GM23338 (cell line): ENCODE measurements at regions not wholly inside any gene's neighbourhood (a gene's known extent, or its start where the extent isn't known, plus 50 kb on each side); places are given as distances from the start of the nearest gene placed in this dataset.

Source experiments
- ATAC-seq: fragments of 200-7000 bp; cut with Tn5 transposase; 3 replicates; pipeline ENCODE4 v1.9.1; 2020
- DNase-seq: peaks from one replicate; pipeline ENCODE4 v3.0.0-alpha.2; 2015; ENCODE audit warnings: low spot score
- H2AFZ ChIP-seq: fragments of 200-600 bp; sonication (generic); 2 replicates; pipeline ENCODE4 v1.8.0; 2016; ENCODE audit warnings: antibody characterized with exemption, mild to moderate bottlenecking, moderate library complexity
- H3F3A ChIP-seq: fragments of 200-600 bp; sonication (generic); replicated peaks from 2 replicates; pipeline ENCODE4 v1.8.0; 2017; ENCODE audit warnings: antibody characterized with exemption, mixed run types, low read depth
- H3K27ac ChIP-seq: fragments of 200-600 bp; sonication (generic); 2 replicates; pipeline ENCODE4 v1.6.1; 2016; ENCODE audit warnings: low read depth
- H3K27me3 ChIP-seq: fragments of 200-600 bp; sonication (generic); 2 replicates; pipeline ENCODE4 v1.8.0; 2016; ENCODE audit warnings: mild to moderate bottlenecking, mixed run types, moderate library complexity; ENCODE audit not compliant: insufficient read depth
- H3K36me3 ChIP-seq: fragments of 200-600 bp; sonication (generic); 2 replicates; pipeline ENCODE4 v1.8.0; 2016; ENCODE audit warnings: mild to moderate bottlenecking; ENCODE audit not compliant: insufficient read depth
- H3K4me1 ChIP-seq: fragments of 200-600 bp; sonication (generic); 2 replicates; pipeline ENCODE4 v1.8.0; 2016; ENCODE audit warnings: mild to moderate bottlenecking, moderate library complexity; ENCODE audit not compliant: insufficient read depth
- H3K4me2 ChIP-seq: fragments of 200-600 bp; sonication (generic); 2 replicates; pipeline ENCODE4 v1.7.1; 2017; ENCODE audit warnings: mixed run types
- H3K4me3 ChIP-seq: fragments of 200-600 bp; sonication (generic); 2 replicates; pipeline ENCODE4 v1.6.1; 2016; ENCODE audit warnings: mixed run types
- H3K79me2 ChIP-seq: fragments of 200-600 bp; sonication (generic); replicated peaks from 2 replicates; pipeline ENCODE4 v1.8.0; 2017; ENCODE audit warnings: mild to moderate bottlenecking; ENCODE audit not compliant: insufficient read depth
- H3K9me2 ChIP-seq: fragments of 200-600 bp; sonication (generic); 2 replicates; pipeline ENCODE4 v1.8.0; 2017; ENCODE audit not compliant: insufficient read depth
- H4K20me1 ChIP-seq: fragments of 200-600 bp; sonication (generic); replicated peaks from 2 replicates; pipeline ENCODE4 v1.8.0; 2017; ENCODE audit warnings: mild to moderate bottlenecking; ENCODE audit not compliant: insufficient read depth
- H3K27ac Mint-ChIP-seq: 2 replicates; pipeline ENCODE4 v1.8.0; 2020; ENCODE audit warnings: inconsistent platforms, mild to moderate bottlenecking, moderate library complexity, mixed read lengths
- H3K27me3 Mint-ChIP-seq: 3 replicates; pipeline ENCODE4 v1.8.0; 2022; ENCODE audit warnings: low read depth, mild to moderate bottlenecking, moderate library complexity, mixed read lengths, inconsistent platforms; ENCODE audit not compliant: insufficient read depth, poor library complexity
- H3K36me3 Mint-ChIP-seq: 3 replicates; pipeline ENCODE4 v1.8.0; 2021; ENCODE audit warnings: low read depth, mild to moderate bottlenecking, inconsistent platforms, moderate library complexity, mixed read lengths
- H3K4me1 Mint-ChIP-seq: 3 replicates; pipeline ENCODE4 v1.8.0; 2020; ENCODE audit warnings: mild to moderate bottlenecking, inconsistent platforms, mixed read lengths
- H3K4me3 Mint-ChIP-seq: 3 replicates; pipeline ENCODE4 v1.8.0; 2021; ENCODE audit warnings: moderate library complexity, mild to moderate bottlenecking, inconsistent platforms, mixed read lengths
- H3K9me3 Mint-ChIP-seq: 3 replicates; pipeline ENCODE4 v1.8.0; 2020; ENCODE audit warnings: moderate library complexity, mild to moderate bottlenecking, inconsistent platforms, mixed read lengths
- CREB1 ChIP-seq: fragments of 250-450 bp; sonication (Bioruptor Pico); IDR thresholded peaks from 2 replicates; pipeline ENCODE4 v1.5.0; 2020; ENCODE audit warnings: low read depth, mild to moderate bottlenecking, moderate library complexity
- EZH2 ChIP-seq: fragments of 200-600 bp; sonication (generic); IDR thresholded peaks from one replicate; pipeline ENCODE4 v1.8.0; 2017; ENCODE audit warnings: antibody characterized with exemption, mild to moderate bottlenecking, low read depth; ENCODE audit not compliant: unreplicated experiment
- EZH2phosphoT487 ChIP-seq: fragments of 200-600 bp; sonication (generic); IDR thresholded peaks from one replicate; pipeline ENCODE4 v1.8.1; 2018; ENCODE audit warnings: antibody characterized with exemption; ENCODE audit not compliant: unreplicated experiment
- JUNB ChIP-seq: IDR thresholded peaks from one replicate; pipeline ENCODE4 v1.6.1; 2016; ENCODE audit warnings: antibody characterized with exemption; ENCODE audit not compliant: unreplicated experiment
- NANOG ChIP-seq: IDR thresholded peaks from 2 replicates; pipeline ENCODE4 v1.6.1; 2016; ENCODE audit warnings: antibody characterized with exemption, borderline replicate concordance
- POLR2AphosphoS5 ChIP-seq: IDR thresholded peaks from 2 replicates; pipeline ENCODE4 v1.6.1; 2016; ENCODE audit warnings: antibody characterized with exemption, low read depth
- STAT1 ChIP-seq: IDR thresholded peaks from one replicate; pipeline ENCODE4 v1.6.1; 2016; ENCODE audit warnings: antibody characterized with exemption; ENCODE audit not compliant: unreplicated experiment
- ZNF114 ChIP-seq: fragments of 250-450 bp; sonication (Bioruptor Pico); IDR thresholded peaks from 2 replicates; pipeline ENCODE4 v1.5.0; 2020; ENCODE audit warnings: mild to moderate bottlenecking, moderate library complexity
- ZNF331 ChIP-seq: fragments of 250-450 bp; sonication (Bioruptor Pico); IDR thresholded peaks from 2 replicates; pipeline ENCODE4 v1.5.0; 2020; ENCODE audit warnings: low read depth, mild to moderate bottlenecking, moderate library complexity
- ZNF462 ChIP-seq: fragments of 250-450 bp; sonication (Bioruptor Pico); IDR thresholded peaks from 2 replicates; pipeline ENCODE4 v1.5.0; 2020; ENCODE audit warnings: mild to moderate bottlenecking, moderate library complexity
- TF ChIP-seq, protein P1 (sequence below): IDR thresholded peaks from 2 replicates; pipeline ENCODE4 v1.6.1; 2016; ENCODE audit warnings: antibody characterized with exemption
- TF ChIP-seq, protein P2 (sequence below), 2 experiments: fragments of 200-600 bp in 1 of 2; sonication (generic) in 1 of 2; conservative IDR thresholded peaks; 2 replicates each; pipeline versions ENCODE4 v1.5.1 to v1.6.1; 2016 to 2017; ENCODE audit warnings: antibody characterized with exemption in 2 of 2, low read depth in 2 of 2, mild to moderate bottlenecking in 2 of 2, moderate library complexity in 1 of 2
- TF ChIP-seq, protein P3 (sequence below): IDR thresholded peaks from one replicate; pipeline ENCODE4 v1.6.1; 2018; ENCODE audit warnings: antibody characterized with exemption; ENCODE audit not compliant: unreplicated experiment

- DNase-seq (no peak), ATAC-seq (no peak)
- H3K4me1 ChIP-seq, result no peaks in the 10 kb centered on the region
- Mint-ChIP-seq H3K4me3 (no peak overlapping the region), H3K36me3 (peaks cover 4% of the 10 kb centered on the region; the same call in 2 of the 3 replicates), H3K4me1 (no peaks in the 10 kb centered on the region), H3K9me3 (peaks cover 37% of the 10 kb centered on the region), H3K27me3 (no peaks in the 10 kb centered on the region), H3K27ac (no peak overlapping the region)
- H3K36me3 ChIP-seq, result no peaks in the 10 kb centered on the region
- H3K27ac ChIP-seq, result no peak overlapping the region
- H3K4me3 ChIP-seq, result no peak overlapping the region
- H4K20me1 ChIP-seq, result no peaks in the 10 kb centered on the region
- no peak overlapping the region for H2AFZ ChIP-seq
- H3K9me2 ChIP-seq, result 0 out of 2 replicates have a peak, but pooled peaks cover 3% of the 10 kb centered on the region
- no peaks in the 10 kb centered on the region for H3F3A ChIP-seq
- TF ChIP-seq, protein P1, sequence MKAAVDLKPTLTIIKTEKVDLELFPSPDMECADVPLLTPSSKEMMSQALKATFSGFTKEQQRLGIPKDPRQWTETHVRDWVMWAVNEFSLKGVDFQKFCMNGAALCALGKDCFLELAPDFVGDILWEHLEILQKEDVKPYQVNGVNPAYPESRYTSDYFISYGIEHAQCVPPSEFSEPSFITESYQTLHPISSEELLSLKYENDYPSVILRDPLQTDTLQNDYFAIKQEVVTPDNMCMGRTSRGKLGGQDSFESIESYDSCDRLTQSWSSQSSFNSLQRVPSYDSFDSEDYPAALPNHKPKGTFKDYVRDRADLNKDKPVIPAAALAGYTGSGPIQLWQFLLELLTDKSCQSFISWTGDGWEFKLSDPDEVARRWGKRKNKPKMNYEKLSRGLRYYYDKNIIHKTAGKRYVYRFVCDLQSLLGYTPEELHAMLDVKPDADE, result no peak
- TF ChIP-seq ZNF114 (CRISPR knock-in tag) (no peak), CREB1 (no peak), STAT1 (no peak), JUNB (no peak), ZNF331 (CRISPR knock-in tag) (no peak), ZNF462 (CRISPR knock-in tag) (no peak), NANOG (no peak), POLR2AphosphoS5 (no peak), EZH2 (no peak), EZH2phosphoT487 (no peak)
- TF ChIP-seq, protein P2, sequence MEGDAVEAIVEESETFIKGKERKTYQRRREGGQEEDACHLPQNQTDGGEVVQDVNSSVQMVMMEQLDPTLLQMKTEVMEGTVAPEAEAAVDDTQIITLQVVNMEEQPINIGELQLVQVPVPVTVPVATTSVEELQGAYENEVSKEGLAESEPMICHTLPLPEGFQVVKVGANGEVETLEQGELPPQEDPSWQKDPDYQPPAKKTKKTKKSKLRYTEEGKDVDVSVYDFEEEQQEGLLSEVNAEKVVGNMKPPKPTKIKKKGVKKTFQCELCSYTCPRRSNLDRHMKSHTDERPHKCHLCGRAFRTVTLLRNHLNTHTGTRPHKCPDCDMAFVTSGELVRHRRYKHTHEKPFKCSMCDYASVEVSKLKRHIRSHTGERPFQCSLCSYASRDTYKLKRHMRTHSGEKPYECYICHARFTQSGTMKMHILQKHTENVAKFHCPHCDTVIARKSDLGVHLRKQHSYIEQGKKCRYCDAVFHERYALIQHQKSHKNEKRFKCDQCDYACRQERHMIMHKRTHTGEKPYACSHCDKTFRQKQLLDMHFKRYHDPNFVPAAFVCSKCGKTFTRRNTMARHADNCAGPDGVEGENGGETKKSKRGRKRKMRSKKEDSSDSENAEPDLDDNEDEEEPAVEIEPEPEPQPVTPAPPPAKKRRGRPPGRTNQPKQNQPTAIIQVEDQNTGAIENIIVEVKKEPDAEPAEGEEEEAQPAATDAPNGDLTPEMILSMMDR (conservative IDR thresholded peaks at IDR 0.05; ENCODE audit: low read depth in 2 of 2), result no peak
- TF ChIP-seq, protein P3, sequence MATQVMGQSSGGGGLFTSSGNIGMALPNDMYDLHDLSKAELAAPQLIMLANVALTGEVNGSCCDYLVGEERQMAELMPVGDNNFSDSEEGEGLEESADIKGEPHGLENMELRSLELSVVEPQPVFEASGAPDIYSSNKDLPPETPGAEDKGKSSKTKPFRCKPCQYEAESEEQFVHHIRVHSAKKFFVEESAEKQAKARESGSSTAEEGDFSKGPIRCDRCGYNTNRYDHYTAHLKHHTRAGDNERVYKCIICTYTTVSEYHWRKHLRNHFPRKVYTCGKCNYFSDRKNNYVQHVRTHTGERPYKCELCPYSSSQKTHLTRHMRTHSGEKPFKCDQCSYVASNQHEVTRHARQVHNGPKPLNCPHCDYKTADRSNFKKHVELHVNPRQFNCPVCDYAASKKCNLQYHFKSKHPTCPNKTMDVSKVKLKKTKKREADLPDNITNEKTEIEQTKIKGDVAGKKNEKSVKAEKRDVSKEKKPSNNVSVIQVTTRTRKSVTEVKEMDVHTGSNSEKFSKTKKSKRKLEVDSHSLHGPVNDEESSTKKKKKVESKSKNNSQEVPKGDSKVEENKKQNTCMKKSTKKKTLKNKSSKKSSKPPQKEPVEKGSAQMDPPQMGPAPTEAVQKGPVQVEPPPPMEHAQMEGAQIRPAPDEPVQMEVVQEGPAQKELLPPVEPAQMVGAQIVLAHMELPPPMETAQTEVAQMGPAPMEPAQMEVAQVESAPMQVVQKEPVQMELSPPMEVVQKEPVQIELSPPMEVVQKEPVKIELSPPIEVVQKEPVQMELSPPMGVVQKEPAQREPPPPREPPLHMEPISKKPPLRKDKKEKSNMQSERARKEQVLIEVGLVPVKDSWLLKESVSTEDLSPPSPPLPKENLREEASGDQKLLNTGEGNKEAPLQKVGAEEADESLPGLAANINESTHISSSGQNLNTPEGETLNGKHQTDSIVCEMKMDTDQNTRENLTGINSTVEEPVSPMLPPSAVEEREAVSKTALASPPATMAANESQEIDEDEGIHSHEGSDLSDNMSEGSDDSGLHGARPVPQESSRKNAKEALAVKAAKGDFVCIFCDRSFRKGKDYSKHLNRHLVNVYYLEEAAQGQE, result no peak
- H3K79me2 ChIP-seq, result no peaks in the 10 kb centered on the region
- no peak overlapping the region for H3K4me2 ChIP-seq
- no peaks in the 10 kb centered on the region for H3K27me3 ChIP-seq
Measured at GRCh38 chr18:53660306-53660705, 564.2 kb downstream of the MBD2 start.
